Upper lobe of right lung (tissue), 1 donor: ENCODE measurements at regions not wholly inside any gene's neighbourhood (a gene's known extent, or its start where the extent isn't known, plus 50 kb on each side); places are given as distances from the start of the nearest gene placed in this dataset.
"Not testable (repeated sequence)": the region's sequence is repeated elsewhere in the genome, so short reads cannot be mapped to it uniquely, and the experiment has no call there.

Experiments
- ATAC-seq: fragments of 200-7000 bp; cut with Tn5 transposase; one replicate; pipeline ENCODE4 v1.9.1; 2020; ENCODE audit warnings: mild to moderate bottlenecking, moderate library complexity
- DNase-seq: peaks from one replicate; pipeline ENCODE4 v3.0.0-alpha.2; 2020
- H3K27ac ChIP-seq: fragments of 200-600 bp; one replicate; pipeline ENCODE4 v1.8.0; 2022
- H3K27me3 ChIP-seq: fragments of 200-600 bp; one replicate; pipeline ENCODE4 v1.8.0; 2022; ENCODE audit warnings: mild to moderate bottlenecking
- H3K36me3 ChIP-seq: fragments of 200-600 bp; one replicate; pipeline ENCODE4 v1.8.0; 2022
- H3K4me1 ChIP-seq: fragments of 200-600 bp; one replicate; pipeline ENCODE4 v1.8.0; 2022
- H3K4me3 ChIP-seq: fragments of 200-600 bp; one replicate; pipeline ENCODE4 v1.8.0; 2022; ENCODE audit warnings: mild to moderate bottlenecking
- H3K9me3 ChIP-seq: fragments of 200-600 bp; one replicate; pipeline ENCODE4 v1.8.0; 2022
- CTCF ChIP-seq: fragments of 200-600 bp; IDR thresholded peaks from one replicate; pipeline ENCODE4 v1.8.0; 2022; ENCODE audit warnings: antibody characterized with exemption
- intact Hi-C: fragments of 100-400 bp; cut with DNase I; formaldehyde crosslinking; loops from one replicate; pipeline ENCODE4 v1.11.0; 2022
- donor health status: DM: no; HTN: yes; CAD: no; lungs with severe emphysema.

- Histone ChIP-seq H3K27ac (no peak overlapping the region), H3K27me3 (no peaks in the 10 kb centered on the region), H3K9me3 (no peaks in the 10 kb centered on the region), H3K4me1 (no peaks in the 10 kb centered on the region), H3K4me3 (no peak overlapping the region), H3K36me3 (no peaks in the 10 kb centered on the region)
- TF ChIP-seq CTCF: no peak
- no peak for DNase-seq
- intact Hi-C loops: no loop called here
- no peak for ATAC-seq
Observed at GRCh38 chr2:41329040-41329439, 718.8 kb upstream of the PKDCC start.

GRCh38 chr2:41334159-41334558 is 713.7 kb upstream of the PKDCC start:
- intact Hi-C loops: no loop called here
- H3K4me3 ChIP-seq: no peak overlapping the region
- no peak for DNase-seq
- H3K27me3 ChIP-seq: no peaks in the 10 kb centered on the region
- H3K27ac ChIP-seq: no peak overlapping the region
- no peak for TF ChIP-seq CTCF
- no peaks in the 10 kb centered on the region for H3K36me3 ChIP-seq
- H3K4me1 ChIP-seq: no peaks in the 10 kb centered on the region
- no peak for ATAC-seq
- H3K9me3 ChIP-seq: no peaks in the 10 kb centered on the region

GRCh38 chr2:41335573-41335972 is 712.2 kb upstream of the PKDCC start:
- H3K36me3 ChIP-seq, H3K4me1 ChIP-seq, ATAC-seq, intact Hi-C loops, H3K4me3 ChIP-seq, H3K9me3 ChIP-seq, H3K27me3 ChIP-seq, H3K27ac ChIP-seq, DNase-seq: not testable (repeated sequence)

- TF ChIP-seq CTCF: no peak
- no peak for DNase-seq
- Histone ChIP-seq H3K36me3 (no peaks in the 10 kb centered on the region), H3K4me3 (no peak overlapping the region), H3K4me1 (no peaks in the 10 kb centered on the region), H3K27me3 (no peaks in the 10 kb centered on the region), H3K27ac (no peak overlapping the region), H3K9me3 (no peaks in the 10 kb centered on the region)
- no peak for ATAC-seq
- intact Hi-C loops: no loop called here
Observed at GRCh38 chr2:41337956-41338355, 709.9 kb upstream of the PKDCC start.

GRCh38 chr2:41344529-41344928 is 703.3 kb upstream of the PKDCC start:
- ATAC-seq (no peak), DNase-seq (no peak)
- H3K36me3 ChIP-seq: no peaks in the 10 kb centered on the region
- intact Hi-C loops: no loop called here
- H3K4me1 ChIP-seq: no peaks in the 10 kb centered on the region
- H3K9me3 ChIP-seq: no peaks in the 10 kb centered on the region
- no peaks in the 10 kb centered on the region for H3K27me3 ChIP-seq
- TF ChIP-seq CTCF: no peak
- H3K27ac ChIP-seq: no peak overlapping the region
- H3K4me3 ChIP-seq: no peak overlapping the region

GRCh38 chr2:41353060-41353459 is 694.8 kb upstream of the PKDCC start:
- ATAC-seq (no peak), DNase-seq (no peak)
- Histone ChIP-seq H3K36me3 (no peaks in the 10 kb centered on the region), H3K4me3 (no peak overlapping the region), H3K9me3 (no peaks in the 10 kb centered on the region), H3K27me3 (no peaks in the 10 kb centered on the region), H3K4me1 (no peaks in the 10 kb centered on the region), H3K27ac (no peak overlapping the region)
- intact Hi-C loops: no loop called here
- TF ChIP-seq CTCF: no peak
